ENCODE measurements at regions not wholly inside any gene's neighbourhood (a gene's known extent, or its start where the extent isn't known, plus 50 kb on each side); places are given as distances from the start of the nearest gene placed in this dataset.

GRCh38 chr7:49530481-49530880 is 243.0 kb upstream of the VWC2 start:
- Mint-ChIP-seq H3K27ac (no peak overlapping the region), H3K36me3 (ENCODE audit: low read depth) (0 out of 3 replicates have a peak, but pooled peaks cover 3% of the 10 kb centered on the region), H3K9me3 (0 out of 3 replicates have a peak, but pooled peaks cover 5% of the 10 kb centered on the region), H3K4me3 (no peak overlapping the region), H3K27me3 (ENCODE audit: insufficient read depth, low read depth, poor library complexity) (no peaks in the 10 kb centered on the region), H3K4me1 (no peaks in the 10 kb centered on the region; the same call in 2 of the 3 replicates)
- Histone ChIP-seq H4K20me1 (replicated peaks; ENCODE audit: insufficient read depth) (no peaks in the 10 kb centered on the region), H2AFZ (no peak overlapping the region), H3K27ac (ENCODE audit: low read depth) (no peak overlapping the region), H3K36me3 (ENCODE audit: insufficient read depth) (no peaks in the 10 kb centered on the region), H3K79me2 (replicated peaks; ENCODE audit: insufficient read depth) (no peaks in the 10 kb centered on the region), H3F3A (replicated peaks; ENCODE audit: low read depth) (no peaks in the 10 kb centered on the region), H3K4me2 (no peak overlapping the region), H3K4me1 (ENCODE audit: insufficient read depth) (no peaks in the 10 kb centered on the region), H3K4me3 (no peak overlapping the region), H3K9me2 (ENCODE audit: insufficient read depth) (no peaks in the 10 kb centered on the region), H3K27me3 (ENCODE audit: insufficient read depth) (no peaks in the 10 kb centered on the region)
- no peak for ATAC-seq
- TF ChIP-seq JUNB (IDR thresholded peaks at IDR 0.05; ENCODE audit: unreplicated experiment) (no peak), ETS1 (IDR thresholded peaks at IDR 0.05) (no peak), POLR2AphosphoS5 (IDR thresholded peaks at IDR 0.05; ENCODE audit: low read depth) (no peak), STAT1 (IDR thresholded peaks at IDR 0.05; ENCODE audit: unreplicated experiment) (no peak), ZNF114 (CRISPR knock-in tag; IDR thresholded peaks at IDR 0.05) (no peak), NANOG (IDR thresholded peaks at IDR 0.05; ENCODE audit: borderline replicate concordance) (no peak), ZNF462 (CRISPR knock-in tag; IDR thresholded peaks at IDR 0.05) (no peak), CTCF (conservative IDR thresholded peaks at IDR 0.05; ENCODE audit: low read depth in 2 of 2) (no peak)
- DNase-seq (ENCODE audit: low spot score) = no peak

Measured in GM23338 (cell line).